ENCODE measurements at regions not wholly inside any gene's neighbourhood (a gene's known extent, or its start where the extent isn't known, plus 50 kb on each side); places are given as distances from the start of the nearest gene placed in this dataset.

- H2AFZ ChIP-seq, result no peak overlapping the region
- WGBS (ENCODE audit: low lambda C conversion rate, missing lambda C conversion rate), result 71% methylated on average over 3 of the region's 3 CpGs
- no peak for DNase-seq (ENCODE audit: low spot score)
Observed at GRCh38 chr4:187934766-187935165, 60.8 kb upstream of the ZFP42 start.

GRCh38 chr4:187937557-187937956, 58.0 kb upstream of the ZFP42 start:
- no peaks in the 10 kb centered on the region for H3K36me3 ChIP-seq (replicated peaks; ENCODE audit: insufficient read depth, low read depth)
- DNase-seq (ENCODE audit: low spot score), result no peak
- no peak for TF ChIP-seq CTCF (IDR thresholded peaks at IDR 0.05; ENCODE audit: poor library complexity)
- TF ChIP-seq EZH2 (IDR thresholded peaks at IDR 0.05; ENCODE audit: borderline replicate concordance), result no peak
- TF ChIP-seq EZH2phosphoT487 (IDR thresholded peaks at IDR 0.05; ENCODE audit: low read depth, severe bottlenecking, unreplicated experiment), result no peak
- H3K27ac ChIP-seq, result no peak overlapping the region
- no peak overlapping the region for H3K4me2 ChIP-seq
- no peaks in the 10 kb centered on the region for H3K79me2 ChIP-seq
- H3K9me3 ChIP-seq (ENCODE audit: low read depth), result no peaks in the 10 kb centered on the region
- H2AFZ ChIP-seq, result no peak overlapping the region
- no peaks in the 10 kb centered on the region for H3K4me1 ChIP-seq (ENCODE audit: insufficient read depth)
- H3K27me3 ChIP-seq, result no peaks in the 10 kb centered on the region
- no peaks in the 10 kb centered on the region for H4K20me1 ChIP-seq (ENCODE audit: insufficient read depth, poor library complexity, severe bottlenecking)
- H3K9me2 ChIP-seq (replicated peaks; ENCODE audit: insufficient read depth), result no peaks in the 10 kb centered on the region
- H3K4me3 ChIP-seq, result no peak overlapping the region
- WGBS (ENCODE audit: low lambda C conversion rate, missing lambda C conversion rate), result over 99% methylated on average over 11 of the region's 25 CpGs

More at GRCh38 chr4:187934766-187935165, 60.8 kb upstream of the ZFP42 start:
- Histone ChIP-seq H3K27me3 (no peaks in the 10 kb centered on the region), H3K4me3 (no peak overlapping the region), H3K27ac (no peak overlapping the region), H3K79me2 (no peaks in the 10 kb centered on the region), H3K9me3 (ENCODE audit: low read depth) (no peaks in the 10 kb centered on the region), H3K9me2 (replicated peaks; ENCODE audit: insufficient read depth) (no peaks in the 10 kb centered on the region), H4K20me1 (ENCODE audit: insufficient read depth, poor library complexity, severe bottlenecking) (no peaks in the 10 kb centered on the region), H3K36me3 (replicated peaks; ENCODE audit: insufficient read depth, low read depth) (no peaks in the 10 kb centered on the region), H3K4me1 (ENCODE audit: insufficient read depth) (peaks cover 7% of the 10 kb centered on the region), H3K4me2 (no peak overlapping the region)
- TF ChIP-seq CTCF (IDR thresholded peaks at IDR 0.05; ENCODE audit: poor library complexity), result no peak
- no peak for TF ChIP-seq EZH2 (IDR thresholded peaks at IDR 0.05; ENCODE audit: borderline replicate concordance)
- TF ChIP-seq EZH2phosphoT487 (IDR thresholded peaks at IDR 0.05; ENCODE audit: low read depth, severe bottlenecking, unreplicated experiment), result no peak

- no peaks in the 10 kb centered on the region for H3K79me2 ChIP-seq
- 91% methylated on average over 8 of the region's 8 CpGs for WGBS (ENCODE audit: low lambda C conversion rate, missing lambda C conversion rate)
Observed at GRCh38 chr4:187940299-187940698, 55.3 kb upstream of the ZFP42 start.

More at GRCh38 chr4:187940299-187940698, 55.3 kb upstream of the ZFP42 start:
- no peaks in the 10 kb centered on the region for H3K4me1 ChIP-seq (ENCODE audit: insufficient read depth)
- H3K27ac ChIP-seq, result no peak overlapping the region
- DNase-seq (ENCODE audit: low spot score), result no peak
- no peak overlapping the region for H3K4me2 ChIP-seq
- no peaks in the 10 kb centered on the region for H4K20me1 ChIP-seq (ENCODE audit: insufficient read depth, poor library complexity, severe bottlenecking)
- no peaks in the 10 kb centered on the region for H3K9me3 ChIP-seq (ENCODE audit: low read depth)
- no peaks in the 10 kb centered on the region for H3K27me3 ChIP-seq
- H3K4me3 ChIP-seq, result no peak overlapping the region
- no peak for TF ChIP-seq EZH2phosphoT487 (IDR thresholded peaks at IDR 0.05; ENCODE audit: low read depth, severe bottlenecking, unreplicated experiment)
- TF ChIP-seq CTCF (IDR thresholded peaks at IDR 0.05; ENCODE audit: poor library complexity), result no peak
- no peak for TF ChIP-seq EZH2 (IDR thresholded peaks at IDR 0.05; ENCODE audit: borderline replicate concordance)
- no peak overlapping the region for H2AFZ ChIP-seq
- H3K36me3 ChIP-seq (replicated peaks; ENCODE audit: insufficient read depth, low read depth), result no peaks in the 10 kb centered on the region
- no peaks in the 10 kb centered on the region for H3K9me2 ChIP-seq (replicated peaks; ENCODE audit: insufficient read depth)

All from hepatocyte (in vitro differentiated cells).